ENCODE measurements at regions not wholly inside any gene's neighbourhood (a gene's known extent, or its start where the extent isn't known, plus 50 kb on each side); places are given as distances from the start of the nearest gene placed in this dataset.

DNA sequence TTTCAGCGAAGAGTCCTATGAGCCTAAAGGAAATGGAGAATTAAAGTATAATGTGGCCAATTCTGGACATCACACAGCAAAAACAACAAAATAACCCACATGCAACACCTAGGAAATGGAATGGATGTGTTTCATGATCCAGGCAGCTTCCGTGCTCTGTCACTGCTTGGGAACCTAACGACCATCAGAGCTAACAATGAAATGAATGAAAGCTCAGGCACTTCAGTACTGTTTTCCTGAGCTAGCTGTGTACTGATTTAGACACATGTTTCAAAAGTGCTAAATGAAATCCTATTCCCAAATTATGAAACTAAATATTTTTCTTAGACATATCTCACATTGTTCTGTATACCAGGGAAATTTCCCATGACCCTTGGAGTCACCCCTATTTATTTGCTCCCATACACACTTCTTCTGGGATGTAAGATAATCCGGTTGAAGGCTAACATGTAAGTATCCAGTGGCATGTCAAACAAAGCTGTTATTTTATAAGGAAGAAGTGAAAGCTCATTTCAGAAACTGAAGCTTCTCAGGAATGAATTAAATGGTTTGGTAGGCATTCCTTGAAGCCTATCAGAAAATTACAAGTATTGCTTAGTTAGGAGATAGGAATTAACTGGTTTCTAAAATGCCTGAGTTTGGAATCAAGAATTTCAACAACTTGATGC is 108.5 kb upstream of the RND3 start:
- no peak for DNase-seq
- TF ChIP-seq, protein P1, sequence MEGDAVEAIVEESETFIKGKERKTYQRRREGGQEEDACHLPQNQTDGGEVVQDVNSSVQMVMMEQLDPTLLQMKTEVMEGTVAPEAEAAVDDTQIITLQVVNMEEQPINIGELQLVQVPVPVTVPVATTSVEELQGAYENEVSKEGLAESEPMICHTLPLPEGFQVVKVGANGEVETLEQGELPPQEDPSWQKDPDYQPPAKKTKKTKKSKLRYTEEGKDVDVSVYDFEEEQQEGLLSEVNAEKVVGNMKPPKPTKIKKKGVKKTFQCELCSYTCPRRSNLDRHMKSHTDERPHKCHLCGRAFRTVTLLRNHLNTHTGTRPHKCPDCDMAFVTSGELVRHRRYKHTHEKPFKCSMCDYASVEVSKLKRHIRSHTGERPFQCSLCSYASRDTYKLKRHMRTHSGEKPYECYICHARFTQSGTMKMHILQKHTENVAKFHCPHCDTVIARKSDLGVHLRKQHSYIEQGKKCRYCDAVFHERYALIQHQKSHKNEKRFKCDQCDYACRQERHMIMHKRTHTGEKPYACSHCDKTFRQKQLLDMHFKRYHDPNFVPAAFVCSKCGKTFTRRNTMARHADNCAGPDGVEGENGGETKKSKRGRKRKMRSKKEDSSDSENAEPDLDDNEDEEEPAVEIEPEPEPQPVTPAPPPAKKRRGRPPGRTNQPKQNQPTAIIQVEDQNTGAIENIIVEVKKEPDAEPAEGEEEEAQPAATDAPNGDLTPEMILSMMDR (IDR thresholded peaks at IDR 0.05), result no peak
- FAIRE-seq, result no peak
- Histone ChIP-seq H3K4me3 (no peak overlapping the region), H3K4me1 (no peaks in the 10 kb centered on the region), H3K27ac (no peak overlapping the region), H3K9me3 (no peaks in the 10 kb centered on the region), H3K27me3 (no peaks in the 10 kb centered on the region), H3K36me3 (no peaks in the 10 kb centered on the region)
- 66 to 70% methylated on average over 4 of the region's 4 CpGs for WGBS, 2 donors
- ATAC-seq, result no peak
- intact Hi-C loops (cut with DNase I), result no loop called here

DNA sequence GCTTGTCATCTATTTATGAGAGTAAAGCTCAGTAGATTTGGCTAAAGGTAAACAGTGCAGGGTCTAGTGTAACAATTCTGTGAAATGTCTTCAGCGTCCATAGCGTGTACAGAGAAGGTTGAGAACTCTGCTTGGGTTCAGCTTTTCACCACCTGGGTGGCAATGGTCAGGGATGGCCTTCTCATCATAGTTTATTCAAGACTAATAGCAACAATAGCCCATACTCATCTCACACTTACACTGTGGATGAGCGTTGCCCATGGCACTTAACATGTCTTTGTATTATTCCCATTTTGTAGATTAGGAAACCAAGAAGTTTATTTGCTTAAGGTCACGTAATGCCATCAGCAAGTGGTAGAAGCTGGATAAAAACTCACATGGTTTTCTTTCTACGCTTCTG is 106.8 kb upstream of the RND3 start:
- DNase-seq (no peak), ATAC-seq (no peak), FAIRE-seq (no peak)
- intact Hi-C loops (cut with DNase I), result no loop called here
- Histone ChIP-seq H3K9me3 (no peaks in the 10 kb centered on the region), H3K4me3 (no peak overlapping the region), H3K36me3 (no peaks in the 10 kb centered on the region), H3K27me3 (no peaks in the 10 kb centered on the region), H3K4me1 (no peaks in the 10 kb centered on the region), H3K27ac (no peak overlapping the region)
- WGBS, 2 donors, result 83 to 87% methylated on average over 5 of the region's 5 CpGs
- TF ChIP-seq, protein P1 (IDR thresholded peaks at IDR 0.05), result no peak

DNA sequence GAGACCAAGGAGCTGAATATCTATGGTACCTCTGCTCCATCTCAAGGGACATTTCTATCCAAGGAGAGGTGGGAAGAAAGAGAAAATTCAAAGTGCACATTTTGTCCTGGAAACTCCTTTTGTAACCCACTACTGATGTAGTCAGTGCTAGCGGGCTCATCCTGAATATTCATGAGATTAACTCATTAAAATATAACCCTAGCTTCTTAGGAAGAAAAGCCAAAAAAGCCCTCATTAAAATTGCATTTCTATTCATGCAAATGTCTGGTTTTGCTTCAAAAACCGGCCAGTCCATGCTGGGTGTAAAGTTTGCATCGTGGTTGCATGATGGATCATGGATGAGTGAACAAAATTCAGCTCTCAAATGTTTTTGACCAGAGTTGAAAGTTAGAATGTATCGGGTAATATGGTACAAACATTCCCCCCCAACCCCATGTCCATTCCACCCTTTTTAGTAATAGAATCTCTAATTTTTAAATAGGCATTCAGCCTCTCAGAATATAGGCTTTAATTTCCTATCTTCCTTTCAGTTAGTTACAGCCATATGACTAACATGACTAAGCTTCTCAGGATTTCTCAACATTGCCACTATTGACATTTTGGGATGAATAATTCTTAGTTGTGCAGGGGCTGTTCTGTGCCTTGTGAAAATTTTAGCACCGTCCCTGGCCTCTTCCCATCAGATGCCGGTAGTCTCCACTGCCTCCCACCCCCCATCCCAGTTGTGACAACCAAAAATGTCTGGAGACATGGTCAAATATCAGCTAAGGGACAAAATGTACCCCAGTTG is 104.2 kb upstream of the RND3 start:
- Histone ChIP-seq H3K4me3 (no peak overlapping the region), H3K4me1 (no peaks in the 10 kb centered on the region), H3K9me3 (no peaks in the 10 kb centered on the region), H3K36me3 (no peaks in the 10 kb centered on the region), H3K27me3 (no peaks in the 10 kb centered on the region), H3K27ac (no peak overlapping the region)
- FAIRE-seq (no peak), ATAC-seq (no peak), DNase-seq (no peak)
- WGBS, 2 donors, result 71 to 74% methylated on average over 6 of the region's 6 CpGs
- TF ChIP-seq, protein P1 (IDR thresholded peaks at IDR 0.05), result no peak
- intact Hi-C loops (cut with DNase I), result no loop called here

DNA sequence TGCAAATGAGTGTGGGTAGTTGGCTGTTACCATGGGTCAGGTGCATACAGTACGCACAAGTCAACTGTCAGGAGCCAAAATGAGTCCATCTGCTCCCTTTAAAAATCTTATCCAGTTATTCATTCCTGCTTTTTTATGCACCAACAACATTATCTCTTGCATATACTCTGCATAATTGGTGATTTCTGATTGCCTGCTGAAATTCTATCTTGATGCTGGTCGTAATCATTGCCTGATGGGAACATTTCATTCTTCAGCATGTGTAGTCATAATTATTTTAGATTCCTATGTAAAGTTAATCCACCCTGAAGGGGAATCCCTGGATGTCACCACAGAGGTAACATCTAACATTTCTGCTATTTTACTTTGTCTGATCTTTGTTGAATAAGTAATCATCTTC is 102.2 kb upstream of the RND3 start:
- intact Hi-C loops (cut with DNase I), result no loop called here
- TF ChIP-seq, protein P1 (IDR thresholded peaks at IDR 0.05), result no peak
- no peak for FAIRE-seq

DNA sequence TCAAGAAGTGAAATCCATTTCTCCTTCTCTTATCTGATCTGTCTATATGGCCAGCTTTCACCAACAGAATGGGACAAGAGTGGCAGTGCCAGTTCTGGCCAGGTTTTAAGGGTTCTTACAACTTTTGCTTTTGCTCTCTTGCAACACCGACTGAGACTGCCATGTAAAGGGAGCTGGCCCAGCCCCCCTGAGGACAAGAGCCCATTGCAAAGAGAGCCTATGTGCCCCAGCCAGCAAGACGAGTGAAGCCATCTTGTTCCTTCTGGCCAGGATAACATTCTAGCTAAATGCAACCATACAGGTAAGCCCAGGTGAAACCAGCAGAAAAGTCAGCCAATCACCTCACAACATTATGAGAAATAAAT is 101.0 kb upstream of the RND3 start:
- DNase-seq, result no peak
- no peak overlapping the region for H3K4me3 ChIP-seq
- H3K4me1 ChIP-seq, result no peaks in the 10 kb centered on the region
- no peak overlapping the region for H3K27ac ChIP-seq
- no peaks in the 10 kb centered on the region for H3K36me3 ChIP-seq
- no peaks in the 10 kb centered on the region for H3K27me3 ChIP-seq
- ATAC-seq, result no peak
- 75 to 88% methylated on average over 2 of the region's 2 CpGs for WGBS, 2 donors
- FAIRE-seq, result no peak
- TF ChIP-seq, protein P1 (IDR thresholded peaks at IDR 0.05), result no peak
- H3K9me3 ChIP-seq, result no peaks in the 10 kb centered on the region
- intact Hi-C loops (cut with DNase I), result no loop called here

More for the DNA sequence above, 102.2 kb upstream of the RND3 start:
- no peak for ATAC-seq
- Histone ChIP-seq H3K27ac (no peak overlapping the region), H3K4me1 (no peaks in the 10 kb centered on the region), H3K27me3 (no peaks in the 10 kb centered on the region), H3K9me3 (no peaks in the 10 kb centered on the region), H3K4me3 (no peak overlapping the region), H3K36me3 (no peaks in the 10 kb centered on the region)
- no peak for DNase-seq
- WGBS, 2 donors, result 49 to 84% methylated on average over 2 of the region's 2 CpGs
